HFFc6 (cell line): ENCODE measurements at regions not wholly inside any gene's neighbourhood (a gene's known extent, or its start where the extent isn't known, plus 50 kb on each side); places are given as distances from the start of the nearest gene placed in this dataset.
A peak's percentile ranks its signal among the peaks of the same experiment; 100 is the strongest.

Experiments used
- DNase-seq: peaks from one replicate; pipeline ENCODE4 v3.0.0-alpha.2; 2018
- H3K27ac Mint-ChIP-seq: 2 replicates; pipeline ENCODE4 v1.8.0; 2020; ENCODE audit warnings: mild to moderate bottlenecking, mixed read lengths
- H3K27me3 Mint-ChIP-seq: 2 replicates; pipeline ENCODE4 v1.8.0; 2021; ENCODE audit warnings: mild to moderate bottlenecking, moderate library complexity, mixed read lengths; ENCODE audit not compliant: insufficient read depth
- H3K36me3 Mint-ChIP-seq: 2 replicates; pipeline ENCODE4 v1.8.0; 2021; ENCODE audit warnings: low read depth, mixed read lengths
- H3K4me1 Mint-ChIP-seq: 2 replicates; pipeline ENCODE4 v1.8.0; 2020; ENCODE audit warnings: low read depth, mixed read lengths
- H3K4me3 Mint-ChIP-seq: 2 replicates; pipeline ENCODE4 v1.8.0; 2020; ENCODE audit warnings: mild to moderate bottlenecking, moderate library complexity, mixed read lengths
- H3K9me3 Mint-ChIP-seq: 2 replicates; pipeline ENCODE4 v1.8.0; 2020; ENCODE audit warnings: mild to moderate bottlenecking, mixed read lengths
- TF ChIP-seq, protein P1 (sequence below): fragments of 200-600 bp; sonication (generic); IDR thresholded peaks from 2 replicates; pipeline ENCODE4 v1.5.0; 2021; ENCODE audit warnings: antibody characterized with exemption, mild to moderate bottlenecking

DNA sequence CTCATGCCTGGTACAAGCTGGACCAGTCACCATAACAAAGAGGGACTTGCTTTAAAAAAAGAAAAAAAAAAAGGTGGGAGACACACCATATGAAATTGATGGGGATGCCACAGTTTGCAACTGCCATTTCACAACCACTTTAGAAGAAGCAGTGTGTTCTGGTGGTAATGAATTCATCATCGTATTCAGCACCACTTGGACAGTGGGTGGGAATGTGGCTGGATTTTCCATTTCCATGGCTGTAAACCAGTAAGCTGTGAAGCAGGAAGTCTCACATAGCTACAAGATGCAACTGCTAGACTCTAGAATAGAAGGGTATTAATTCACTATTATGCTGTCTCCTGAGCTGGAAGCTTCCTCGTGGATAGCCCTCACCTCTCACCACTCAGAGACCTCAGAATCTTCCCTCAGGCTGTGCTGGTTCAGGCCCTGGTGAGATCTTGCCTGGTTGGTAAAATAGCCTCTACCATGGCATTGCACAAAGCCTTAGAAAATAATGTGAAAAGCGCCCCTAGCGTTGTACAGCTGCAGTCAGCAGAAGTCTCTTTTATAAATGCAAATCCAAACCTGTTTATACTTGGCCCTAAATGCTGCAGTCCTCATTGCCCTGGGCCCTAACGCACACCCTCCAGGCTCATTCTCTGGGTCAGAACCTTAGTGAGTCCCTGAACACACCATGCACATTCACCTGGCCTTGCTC lies 150.7 kb downstream of the KCTD15 start:
- Mint-ChIP-seq H3K27me3 (peaks cover 4% of the 10 kb centered on the region), H3K4me1 (no peaks in the 10 kb centered on the region), H3K36me3 (no peaks in the 10 kb centered on the region), H3K27ac (no peak overlapping the region), H3K9me3 (peaks cover 17% of the 10 kb centered on the region), H3K4me3 (no peak overlapping the region)
- TF ChIP-seq, protein P1, sequence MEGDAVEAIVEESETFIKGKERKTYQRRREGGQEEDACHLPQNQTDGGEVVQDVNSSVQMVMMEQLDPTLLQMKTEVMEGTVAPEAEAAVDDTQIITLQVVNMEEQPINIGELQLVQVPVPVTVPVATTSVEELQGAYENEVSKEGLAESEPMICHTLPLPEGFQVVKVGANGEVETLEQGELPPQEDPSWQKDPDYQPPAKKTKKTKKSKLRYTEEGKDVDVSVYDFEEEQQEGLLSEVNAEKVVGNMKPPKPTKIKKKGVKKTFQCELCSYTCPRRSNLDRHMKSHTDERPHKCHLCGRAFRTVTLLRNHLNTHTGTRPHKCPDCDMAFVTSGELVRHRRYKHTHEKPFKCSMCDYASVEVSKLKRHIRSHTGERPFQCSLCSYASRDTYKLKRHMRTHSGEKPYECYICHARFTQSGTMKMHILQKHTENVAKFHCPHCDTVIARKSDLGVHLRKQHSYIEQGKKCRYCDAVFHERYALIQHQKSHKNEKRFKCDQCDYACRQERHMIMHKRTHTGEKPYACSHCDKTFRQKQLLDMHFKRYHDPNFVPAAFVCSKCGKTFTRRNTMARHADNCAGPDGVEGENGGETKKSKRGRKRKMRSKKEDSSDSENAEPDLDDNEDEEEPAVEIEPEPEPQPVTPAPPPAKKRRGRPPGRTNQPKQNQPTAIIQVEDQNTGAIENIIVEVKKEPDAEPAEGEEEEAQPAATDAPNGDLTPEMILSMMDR, result peak; percentile 35
- no peak for DNase-seq

DNA sequence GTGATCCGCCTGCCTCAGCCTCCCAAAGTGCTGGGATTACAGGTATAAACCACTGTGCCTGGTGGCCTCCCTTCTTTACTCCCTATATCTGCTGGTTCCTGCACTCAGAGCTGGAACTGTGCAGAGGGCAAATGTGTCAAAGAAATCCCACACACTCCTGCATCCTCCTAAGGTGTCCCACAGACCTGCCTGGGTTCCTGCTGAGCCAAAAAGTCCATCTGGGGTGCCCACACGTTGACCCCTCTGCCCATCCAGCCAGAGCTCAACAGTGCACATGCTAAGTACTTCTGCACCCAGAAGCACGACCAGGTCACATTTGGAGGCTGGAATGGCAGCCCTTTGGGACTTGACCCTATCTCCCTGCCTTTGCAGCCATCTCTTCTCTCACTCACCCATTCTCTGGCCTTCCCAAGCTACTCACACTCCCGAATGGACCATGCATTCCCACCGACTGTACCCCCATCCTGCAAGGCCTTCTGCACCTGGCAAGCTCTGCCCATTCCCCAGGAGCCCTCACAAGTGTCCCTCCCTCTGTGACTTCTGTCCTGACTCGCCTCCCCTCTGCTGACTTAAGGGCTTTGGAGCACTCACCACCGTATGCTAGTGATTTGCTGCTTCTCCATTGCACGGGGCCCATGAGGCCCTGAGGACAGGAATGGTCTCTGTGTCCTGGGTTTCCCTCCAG lies 152.1 kb downstream of the KCTD15 start:
- no peak overlapping the region for H3K4me3 Mint-ChIP-seq
- TF ChIP-seq, protein P1, result no peak
- H3K36me3 Mint-ChIP-seq, result no peaks in the 10 kb centered on the region
- H3K4me1 Mint-ChIP-seq, result no peaks in the 10 kb centered on the region
- H3K9me3 Mint-ChIP-seq, result peaks cover 14% of the 10 kb centered on the region
- H3K27ac Mint-ChIP-seq, result no peak overlapping the region
- no peaks in the 10 kb centered on the region; the same call in none of the 2 replicates for H3K27me3 Mint-ChIP-seq
- no peak for DNase-seq

DNA sequence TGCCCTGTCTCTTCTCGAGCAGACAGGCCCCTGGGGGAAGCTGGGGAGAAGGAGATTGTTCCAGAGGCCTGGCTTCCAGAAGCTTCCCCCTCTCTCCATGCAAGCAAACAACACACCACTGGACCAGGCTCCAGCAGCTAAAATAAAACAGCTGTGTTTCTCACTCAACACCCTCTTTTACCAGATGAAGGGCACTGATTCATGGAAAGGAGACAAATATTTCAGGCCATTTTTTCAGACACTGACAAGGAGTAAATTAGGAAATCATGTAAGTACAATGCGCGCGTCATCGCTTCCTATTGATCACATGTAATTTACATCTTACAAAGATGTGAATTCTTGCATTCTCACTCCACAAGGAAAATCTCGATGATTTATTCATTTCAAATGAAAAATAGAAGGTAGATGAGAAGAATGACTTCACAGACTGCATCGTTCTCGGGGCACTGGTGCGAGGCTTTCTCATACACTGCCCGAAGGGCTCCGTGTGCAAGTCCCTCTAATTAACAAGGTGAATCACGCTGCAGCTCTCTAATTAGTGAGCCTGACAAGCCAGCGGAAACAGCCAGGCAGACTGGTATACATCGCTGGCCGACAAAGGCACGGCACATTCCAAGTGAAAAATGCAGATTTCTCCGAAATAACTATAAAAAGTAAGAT lies 153.6 kb downstream of the KCTD15 start:
- DNase-seq, result no peak
- no peaks in the 10 kb centered on the region; the same call in none of the 2 replicates for H3K27me3 Mint-ChIP-seq
- TF ChIP-seq, protein P1, result no peak
- no peak overlapping the region for H3K4me3 Mint-ChIP-seq
- H3K4me1 Mint-ChIP-seq, result no peaks in the 10 kb centered on the region
- peaks cover 23% of the 10 kb centered on the region for H3K9me3 Mint-ChIP-seq
- no peak overlapping the region for H3K27ac Mint-ChIP-seq
- H3K36me3 Mint-ChIP-seq, result no peaks in the 10 kb centered on the region

DNA sequence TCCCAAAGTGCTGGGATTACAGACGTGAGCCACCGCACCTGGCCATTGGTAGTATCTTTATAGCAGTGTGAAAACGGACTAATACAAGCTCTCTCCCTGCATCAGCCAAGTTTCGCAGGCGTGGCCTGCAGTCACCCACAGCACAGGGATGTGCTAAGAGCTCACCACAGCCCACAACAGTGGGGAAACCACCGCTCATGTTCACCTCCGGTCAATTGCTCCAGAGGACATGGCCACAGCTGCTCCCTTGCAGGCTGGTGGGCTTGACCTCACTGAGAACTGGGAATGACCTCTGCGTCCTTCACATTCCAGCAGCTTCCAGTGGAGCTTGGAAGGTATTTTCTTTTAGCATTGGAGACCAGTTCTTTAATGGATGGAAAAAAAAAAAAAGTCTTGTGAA lies 156.4 kb downstream of the KCTD15 start:
- TF ChIP-seq, protein P1, result no peak
- no peak overlapping the region for H3K27ac Mint-ChIP-seq
- H3K4me1 Mint-ChIP-seq, result no peaks in the 10 kb centered on the region
- no peaks in the 10 kb centered on the region for H3K36me3 Mint-ChIP-seq
- H3K27me3 Mint-ChIP-seq, result no peaks in the 10 kb centered on the region; the same call in 1 of the 2 replicates
- H3K4me3 Mint-ChIP-seq, result no peak overlapping the region
- H3K9me3 Mint-ChIP-seq, result peaks cover 14% of the 10 kb centered on the region; the same call in 1 of the 2 replicates
- DNase-seq, result no peak

DNA sequence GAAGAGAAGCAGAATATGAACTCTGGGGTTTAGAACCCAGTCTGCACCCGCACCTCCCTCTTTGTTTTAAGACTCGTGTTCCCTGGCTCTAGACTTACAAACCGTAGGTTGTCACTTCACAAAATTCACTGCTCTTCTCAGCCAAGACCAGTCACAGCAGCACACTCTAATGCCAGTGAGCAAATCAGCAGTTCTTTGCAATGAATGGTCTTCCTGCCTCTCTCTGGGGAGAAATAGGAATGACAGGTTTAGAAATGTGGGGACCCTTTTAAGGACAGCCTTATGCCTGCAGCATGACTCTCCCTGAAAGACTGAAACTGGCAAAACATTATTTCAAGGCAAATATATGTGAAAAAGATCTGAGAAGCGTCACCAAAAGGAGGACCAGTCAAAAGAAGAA lies 156.9 kb downstream of the KCTD15 start:
- Mint-ChIP-seq H3K4me3 (no peak overlapping the region), H3K4me1 (no peaks in the 10 kb centered on the region), H3K27ac (no peak overlapping the region), H3K27me3 (no peaks in the 10 kb centered on the region; the same call in 1 of the 2 replicates), H3K9me3 (peaks cover 13% of the 10 kb centered on the region; the same call in 1 of the 2 replicates), H3K36me3 (no peaks in the 10 kb centered on the region)
- no peak for DNase-seq
- TF ChIP-seq, protein P1, result no peak
